ENCODE measurements at regions not wholly inside any gene's neighbourhood (a gene's known extent, or its start where the extent isn't known, plus 50 kb on each side); places are given as distances from the start of the nearest gene placed in this dataset.

DNA sequence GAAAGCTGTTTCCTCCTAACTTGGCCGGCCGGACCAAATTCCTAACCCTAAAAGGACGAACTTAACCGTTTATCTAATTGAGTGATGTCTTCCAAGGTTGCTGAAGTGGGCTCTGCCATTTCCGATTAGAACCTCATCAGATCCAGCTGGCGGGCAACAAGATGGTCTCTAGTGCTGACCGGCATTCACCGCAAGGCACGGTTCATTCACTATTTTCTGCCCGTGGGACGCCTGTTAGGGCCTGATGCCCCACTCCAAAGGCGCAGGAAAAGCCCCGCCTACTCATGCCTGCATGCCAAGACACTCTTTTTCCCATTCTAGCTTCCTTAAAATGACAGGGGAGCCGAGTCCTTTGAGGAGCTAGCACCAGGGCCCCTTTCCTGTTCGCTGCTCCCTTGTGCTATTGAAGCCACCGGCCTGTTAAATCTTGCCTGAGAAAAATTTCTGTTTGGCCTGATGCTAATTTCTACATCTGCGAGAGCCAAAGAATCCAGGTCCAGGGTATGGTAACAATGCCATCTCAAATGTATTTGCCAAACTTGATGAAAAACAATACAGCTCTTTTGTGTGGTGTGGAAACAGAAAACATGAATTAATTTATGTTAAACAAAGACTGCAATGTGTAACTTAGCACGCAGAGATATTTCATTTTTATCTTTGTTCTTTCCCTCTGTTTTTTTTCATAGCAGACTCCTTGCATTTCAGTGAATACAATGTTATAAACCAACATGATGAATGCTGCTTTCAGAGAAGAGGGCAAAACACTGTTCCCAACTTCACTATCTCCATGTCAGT is 1071.2 kb upstream of the USP15 start:
- ChIA-PET POLR2A (no interaction called here), CTCF (no interaction called here)
- Histone ChIP-seq H3K27ac (ENCODE audit: low read depth, low read length) (no peak overlapping the region), H3K27me3 (ENCODE audit: control insufficient read depth, insufficient read depth, low read length) (no peaks in the 10 kb centered on the region), H3K4me3 (ENCODE audit: low read depth, low read length) (no peak overlapping the region), H3K9me3 (ENCODE audit: control insufficient read depth, insufficient read depth, low read length) (peaks cover 3% of the 10 kb centered on the region)
- DNase-seq (ENCODE audit: low read depth, low spot score) = no peak
- TF ChIP-seq, protein P1, sequence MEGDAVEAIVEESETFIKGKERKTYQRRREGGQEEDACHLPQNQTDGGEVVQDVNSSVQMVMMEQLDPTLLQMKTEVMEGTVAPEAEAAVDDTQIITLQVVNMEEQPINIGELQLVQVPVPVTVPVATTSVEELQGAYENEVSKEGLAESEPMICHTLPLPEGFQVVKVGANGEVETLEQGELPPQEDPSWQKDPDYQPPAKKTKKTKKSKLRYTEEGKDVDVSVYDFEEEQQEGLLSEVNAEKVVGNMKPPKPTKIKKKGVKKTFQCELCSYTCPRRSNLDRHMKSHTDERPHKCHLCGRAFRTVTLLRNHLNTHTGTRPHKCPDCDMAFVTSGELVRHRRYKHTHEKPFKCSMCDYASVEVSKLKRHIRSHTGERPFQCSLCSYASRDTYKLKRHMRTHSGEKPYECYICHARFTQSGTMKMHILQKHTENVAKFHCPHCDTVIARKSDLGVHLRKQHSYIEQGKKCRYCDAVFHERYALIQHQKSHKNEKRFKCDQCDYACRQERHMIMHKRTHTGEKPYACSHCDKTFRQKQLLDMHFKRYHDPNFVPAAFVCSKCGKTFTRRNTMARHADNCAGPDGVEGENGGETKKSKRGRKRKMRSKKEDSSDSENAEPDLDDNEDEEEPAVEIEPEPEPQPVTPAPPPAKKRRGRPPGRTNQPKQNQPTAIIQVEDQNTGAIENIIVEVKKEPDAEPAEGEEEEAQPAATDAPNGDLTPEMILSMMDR (IDR thresholded peaks at IDR 0.05; ENCODE audit: low read depth, low read length) = no peak

DNA sequence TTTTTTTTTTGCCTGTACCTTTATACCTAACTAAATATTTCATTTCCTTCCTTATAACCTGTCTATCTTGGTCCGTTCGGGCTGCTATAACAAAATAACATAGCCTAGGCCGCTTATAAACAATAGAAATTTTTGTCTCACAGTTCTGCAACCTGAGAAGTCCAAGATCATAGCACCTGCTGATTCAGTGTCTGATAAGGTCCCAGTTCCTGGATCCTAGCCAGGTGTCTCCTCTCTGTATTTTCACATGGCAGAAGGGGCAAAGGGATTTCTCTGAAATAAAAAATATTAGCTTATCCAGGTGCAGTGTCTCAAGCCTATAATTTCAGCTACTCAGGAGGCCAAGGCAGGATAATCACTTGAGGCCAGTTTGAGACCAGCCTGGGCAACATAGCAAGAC is 1046.6 kb upstream of the USP15 start:
- H3K27me3 ChIP-seq (ENCODE audit: control insufficient read depth, insufficient read depth, low read length) = no peaks in the 10 kb centered on the region
- CTCF ChIA-PET = interaction anchor here (0.6 kb wide), 1 partner anchor 1169 kb away, joined by 3 read pairs; no protein-coding TSS in a partner anchor
- no peak overlapping the region for H3K4me3 ChIP-seq (ENCODE audit: low read depth, low read length)
- H3K27ac ChIP-seq (ENCODE audit: low read depth, low read length) = no peak overlapping the region
- POLR2A ChIA-PET = no interaction called here
- H3K9me3 ChIP-seq (ENCODE audit: control insufficient read depth, insufficient read depth, low read length) = no peaks in the 10 kb centered on the region; the same call in 1 of the 2 replicates
- TF ChIP-seq, protein P1 (IDR thresholded peaks at IDR 0.05; ENCODE audit: low read depth, low read length) = no peak
- no peak for DNase-seq (ENCODE audit: low read depth, low spot score)

DNA sequence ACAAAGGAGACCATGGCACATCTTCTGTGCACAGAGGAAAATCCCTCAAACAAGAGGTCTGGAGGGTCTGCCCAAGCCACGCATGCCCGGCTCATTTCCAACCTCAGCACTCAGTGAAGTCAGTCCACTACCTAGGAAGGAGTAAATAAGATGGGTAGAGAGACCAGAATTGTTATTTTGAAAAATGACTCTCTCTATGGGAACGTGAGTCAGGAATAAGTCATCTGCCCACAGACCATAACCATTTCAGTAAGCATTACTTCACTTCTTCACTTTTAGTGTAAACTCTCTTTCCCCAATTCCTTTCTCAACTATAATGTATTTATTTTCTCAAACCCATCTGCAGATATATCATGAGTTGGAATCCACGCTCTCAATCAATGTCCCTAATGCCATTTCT is 1039.9 kb upstream of the USP15 start:
- Histone ChIP-seq H3K27ac (ENCODE audit: low read depth, low read length) (no peak overlapping the region), H3K9me3 (ENCODE audit: control insufficient read depth, insufficient read depth, low read length) (no peaks in the 10 kb centered on the region; the same call in 1 of the 2 replicates), H3K27me3 (ENCODE audit: control insufficient read depth, insufficient read depth, low read length) (no peaks in the 10 kb centered on the region), H3K4me3 (ENCODE audit: low read depth, low read length) (no peak overlapping the region)
- no peak for DNase-seq (ENCODE audit: low read depth, low spot score)
- ChIA-PET POLR2A (no interaction called here), CTCF (no interaction called here)
- TF ChIP-seq, protein P1 (IDR thresholded peaks at IDR 0.05; ENCODE audit: low read depth, low read length) = no peak

- no peaks in the 10 kb centered on the region for H3K27me3 ChIP-seq (ENCODE audit: control insufficient read depth, insufficient read depth, low read length)
- ChIA-PET CTCF (no interaction called here), POLR2A (no interaction called here)
- H3K9me3 ChIP-seq (ENCODE audit: control insufficient read depth, insufficient read depth, low read length) = peaks cover 4% of the 10 kb centered on the region
- DNase-seq (ENCODE audit: low read depth, low spot score) = no peak
- H3K4me3 ChIP-seq (ENCODE audit: low read depth, low read length) = no peak overlapping the region
- TF ChIP-seq, protein P1 (IDR thresholded peaks at IDR 0.05; ENCODE audit: low read depth, low read length) = no peak
- H3K27ac ChIP-seq (ENCODE audit: low read depth, low read length) = no peak overlapping the region
Observed at GRCh38 chr12:61232040-61232439, 1028.2 kb upstream of the USP15 start.

DNA sequence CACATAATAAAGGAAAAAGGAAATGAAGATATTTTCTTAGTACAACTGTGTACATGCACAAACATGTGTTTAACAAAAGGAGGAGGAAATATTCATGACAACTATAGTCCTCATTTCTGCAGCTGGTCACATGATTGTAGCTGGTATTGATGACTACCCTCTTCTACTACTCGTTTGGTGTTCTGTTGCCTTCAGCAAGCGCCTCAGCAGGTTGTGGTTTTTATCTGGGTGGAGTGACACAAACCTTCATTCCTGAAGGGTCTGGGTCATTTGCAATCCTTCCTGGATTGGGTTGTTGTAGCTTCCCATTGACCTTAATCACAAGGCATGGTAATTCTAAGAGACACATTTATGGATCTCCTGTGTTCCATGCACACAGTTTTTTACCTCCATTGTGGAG is 1009.9 kb upstream of the USP15 start:
- POLR2A ChIA-PET = no interaction called here
- TF ChIP-seq, protein P1 (IDR thresholded peaks at IDR 0.05; ENCODE audit: low read depth, low read length) = no peak
- Histone ChIP-seq H3K27ac (ENCODE audit: low read depth, low read length) (no peak overlapping the region), H3K9me3 (ENCODE audit: control insufficient read depth, insufficient read depth, low read length) (no peaks in the 10 kb centered on the region; the same call in 1 of the 2 replicates), H3K4me3 (ENCODE audit: low read depth, low read length) (no peak overlapping the region), H3K27me3 (ENCODE audit: control insufficient read depth, insufficient read depth, low read length) (no peaks in the 10 kb centered on the region)
- CTCF ChIA-PET = no interaction called here
- DNase-seq (ENCODE audit: low read depth, low spot score) = no peak
